ENCODE measurements at regions not wholly inside any gene's neighbourhood (a gene's known extent, or its start where the extent isn't known, plus 50 kb on each side); places are given as distances from the start of the nearest gene placed in this dataset.

DNA sequence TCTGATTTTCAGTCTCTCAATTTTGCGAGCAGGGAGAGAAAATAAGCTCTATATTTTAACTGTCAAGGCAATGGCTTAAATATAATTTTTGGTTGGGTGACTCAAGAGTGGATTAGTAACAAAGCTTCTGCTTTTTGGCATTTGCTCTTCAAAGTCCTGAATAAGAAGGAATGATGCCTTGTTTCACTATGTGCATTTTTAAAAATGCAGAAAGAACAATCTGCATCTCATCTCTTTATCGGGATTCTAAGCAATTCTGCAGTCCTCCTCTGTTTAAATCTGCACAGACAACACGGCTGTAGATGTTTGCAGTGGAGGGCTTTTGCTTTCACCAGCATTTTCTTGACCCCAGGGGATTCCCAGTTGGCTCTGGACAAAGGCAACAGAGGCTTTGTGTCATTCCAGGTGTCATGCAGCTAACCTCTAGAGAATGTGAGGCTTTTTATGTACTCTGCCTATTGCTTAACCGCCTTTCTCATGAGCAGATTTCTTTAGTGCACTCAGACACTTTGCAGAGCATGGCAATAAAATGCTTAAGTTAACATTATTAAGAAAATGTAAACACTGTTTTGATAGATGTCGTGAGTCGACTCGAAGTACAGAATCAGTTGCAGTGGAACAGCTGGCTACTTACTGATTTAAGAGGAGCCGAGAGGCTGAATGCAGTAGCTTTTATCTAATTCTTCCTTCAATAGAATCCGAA is 783.2 kb upstream of the NEGR1 start:
- Histone ChIP-seq H3K9me3 (ENCODE audit: low read length) (no peaks in the 10 kb centered on the region), H3K9me2 (ENCODE audit: insufficient read depth, low read length) (no peaks in the 10 kb centered on the region), H3K9ac (ENCODE audit: low read length) (peak overlapping the region; percentile 59), H4K20me1 (ENCODE audit: insufficient read depth) (no peaks in the 10 kb centered on the region), H3K36me3 (ENCODE audit: insufficient read depth, low read length) (no peaks in the 10 kb centered on the region), H3K4me2 (ENCODE audit: low read length) (peak overlapping the region; percentile 68), H3F3A (ENCODE audit: insufficient read depth, low read length, poor library complexity, severe bottlenecking) (peaks cover 4% of the 10 kb centered on the region), H3K79me2 (replicated peaks; ENCODE audit: insufficient read depth, low read length) (no peaks in the 10 kb centered on the region), H3K27ac (ENCODE audit: low read length) (peak overlapping the region; percentile 80), H2AFZ (ENCODE audit: low read depth, low read length) (peak overlapping the region; percentile 30), H3K27me3 (ENCODE audit: insufficient read depth, low read depth, low read length) (no peaks in the 10 kb centered on the region), H3K4me3 (ENCODE audit: low read length) (peak overlapping the region; percentile 57)
- TF ChIP-seq RAD21 (conservative IDR thresholded peaks at IDR 0.05) (peak; percentile 42), TAF1 (IDR thresholded peaks at IDR 0.05; ENCODE audit: low read depth) (no peak), POLR2AphosphoS5 (IDR thresholded peaks at IDR 0.05) (peak; percentile 82), MXI1 (conservative IDR thresholded peaks at IDR 0.05; ENCODE audit: poor library complexity, severe bottlenecking) (no peak), EZH2 (IDR thresholded peaks at IDR 0.05; ENCODE audit: borderline replicate concordance, insufficient read depth, low read length, poor library complexity, severe bottlenecking) (no peak), SMC3 (conservative IDR thresholded peaks at IDR 0.05; ENCODE audit: poor library complexity) (peak; percentile 38), EP300 (conservative IDR thresholded peaks at IDR 0.05; ENCODE audit: poor library complexity, severe bottlenecking) (peak; percentile 91)
- TF ChIP-seq, protein P1, sequence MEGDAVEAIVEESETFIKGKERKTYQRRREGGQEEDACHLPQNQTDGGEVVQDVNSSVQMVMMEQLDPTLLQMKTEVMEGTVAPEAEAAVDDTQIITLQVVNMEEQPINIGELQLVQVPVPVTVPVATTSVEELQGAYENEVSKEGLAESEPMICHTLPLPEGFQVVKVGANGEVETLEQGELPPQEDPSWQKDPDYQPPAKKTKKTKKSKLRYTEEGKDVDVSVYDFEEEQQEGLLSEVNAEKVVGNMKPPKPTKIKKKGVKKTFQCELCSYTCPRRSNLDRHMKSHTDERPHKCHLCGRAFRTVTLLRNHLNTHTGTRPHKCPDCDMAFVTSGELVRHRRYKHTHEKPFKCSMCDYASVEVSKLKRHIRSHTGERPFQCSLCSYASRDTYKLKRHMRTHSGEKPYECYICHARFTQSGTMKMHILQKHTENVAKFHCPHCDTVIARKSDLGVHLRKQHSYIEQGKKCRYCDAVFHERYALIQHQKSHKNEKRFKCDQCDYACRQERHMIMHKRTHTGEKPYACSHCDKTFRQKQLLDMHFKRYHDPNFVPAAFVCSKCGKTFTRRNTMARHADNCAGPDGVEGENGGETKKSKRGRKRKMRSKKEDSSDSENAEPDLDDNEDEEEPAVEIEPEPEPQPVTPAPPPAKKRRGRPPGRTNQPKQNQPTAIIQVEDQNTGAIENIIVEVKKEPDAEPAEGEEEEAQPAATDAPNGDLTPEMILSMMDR (IDR thresholded peaks at IDR 0.05; ENCODE audit: poor library complexity, severe bottlenecking), result no peak
- TF ChIP-seq, protein P2, sequence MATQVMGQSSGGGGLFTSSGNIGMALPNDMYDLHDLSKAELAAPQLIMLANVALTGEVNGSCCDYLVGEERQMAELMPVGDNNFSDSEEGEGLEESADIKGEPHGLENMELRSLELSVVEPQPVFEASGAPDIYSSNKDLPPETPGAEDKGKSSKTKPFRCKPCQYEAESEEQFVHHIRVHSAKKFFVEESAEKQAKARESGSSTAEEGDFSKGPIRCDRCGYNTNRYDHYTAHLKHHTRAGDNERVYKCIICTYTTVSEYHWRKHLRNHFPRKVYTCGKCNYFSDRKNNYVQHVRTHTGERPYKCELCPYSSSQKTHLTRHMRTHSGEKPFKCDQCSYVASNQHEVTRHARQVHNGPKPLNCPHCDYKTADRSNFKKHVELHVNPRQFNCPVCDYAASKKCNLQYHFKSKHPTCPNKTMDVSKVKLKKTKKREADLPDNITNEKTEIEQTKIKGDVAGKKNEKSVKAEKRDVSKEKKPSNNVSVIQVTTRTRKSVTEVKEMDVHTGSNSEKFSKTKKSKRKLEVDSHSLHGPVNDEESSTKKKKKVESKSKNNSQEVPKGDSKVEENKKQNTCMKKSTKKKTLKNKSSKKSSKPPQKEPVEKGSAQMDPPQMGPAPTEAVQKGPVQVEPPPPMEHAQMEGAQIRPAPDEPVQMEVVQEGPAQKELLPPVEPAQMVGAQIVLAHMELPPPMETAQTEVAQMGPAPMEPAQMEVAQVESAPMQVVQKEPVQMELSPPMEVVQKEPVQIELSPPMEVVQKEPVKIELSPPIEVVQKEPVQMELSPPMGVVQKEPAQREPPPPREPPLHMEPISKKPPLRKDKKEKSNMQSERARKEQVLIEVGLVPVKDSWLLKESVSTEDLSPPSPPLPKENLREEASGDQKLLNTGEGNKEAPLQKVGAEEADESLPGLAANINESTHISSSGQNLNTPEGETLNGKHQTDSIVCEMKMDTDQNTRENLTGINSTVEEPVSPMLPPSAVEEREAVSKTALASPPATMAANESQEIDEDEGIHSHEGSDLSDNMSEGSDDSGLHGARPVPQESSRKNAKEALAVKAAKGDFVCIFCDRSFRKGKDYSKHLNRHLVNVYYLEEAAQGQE (IDR thresholded peaks at IDR 0.05; ENCODE audit: borderline replicate concordance), result peak; percentile 84

DNA sequence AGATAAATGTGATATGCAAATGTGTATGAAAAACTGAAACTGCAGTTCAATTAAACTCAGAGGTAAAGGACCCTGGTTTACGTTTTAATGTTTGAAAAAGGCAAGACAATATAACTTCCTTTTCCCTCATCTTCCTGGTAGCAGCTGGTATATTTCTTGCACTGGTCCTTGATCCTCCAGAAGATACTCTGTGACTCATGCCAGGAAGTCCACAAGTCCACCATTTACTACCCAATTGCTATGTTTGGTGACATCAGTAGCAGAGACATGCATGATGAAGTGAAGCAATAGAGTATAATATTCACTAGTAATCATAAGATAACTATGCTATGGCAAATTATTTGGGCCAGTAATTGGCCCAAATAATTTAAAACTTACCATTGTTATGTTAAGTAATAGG is 774.5 kb upstream of the NEGR1 start:
- TF ChIP-seq, protein P1 (IDR thresholded peaks at IDR 0.05; ENCODE audit: poor library complexity, severe bottlenecking), result no peak
- TF ChIP-seq TAF1 (IDR thresholded peaks at IDR 0.05; ENCODE audit: low read depth), result no peak
- no peak for TF ChIP-seq RAD21 (conservative IDR thresholded peaks at IDR 0.05)
- TF ChIP-seq, protein P2 (IDR thresholded peaks at IDR 0.05; ENCODE audit: borderline replicate concordance), result no peak
- TF ChIP-seq MXI1 (conservative IDR thresholded peaks at IDR 0.05; ENCODE audit: poor library complexity, severe bottlenecking), result no peak
- no peak for TF ChIP-seq EP300 (conservative IDR thresholded peaks at IDR 0.05; ENCODE audit: poor library complexity, severe bottlenecking)
- no peak for TF ChIP-seq SMC3 (conservative IDR thresholded peaks at IDR 0.05; ENCODE audit: poor library complexity)
- no peak for TF ChIP-seq POLR2AphosphoS5 (IDR thresholded peaks at IDR 0.05)
- TF ChIP-seq EZH2 (IDR thresholded peaks at IDR 0.05; ENCODE audit: borderline replicate concordance, insufficient read depth, low read length, poor library complexity, severe bottlenecking), result no peak
- no peaks in the 10 kb centered on the region for H3F3A ChIP-seq (ENCODE audit: insufficient read depth, low read length, poor library complexity, severe bottlenecking)
- H2AFZ ChIP-seq (ENCODE audit: low read depth, low read length), result no peak overlapping the region
- no peaks in the 10 kb centered on the region for H3K27me3 ChIP-seq (ENCODE audit: insufficient read depth, low read depth, low read length)
- H3K9ac ChIP-seq (ENCODE audit: low read length), result no peak overlapping the region
- no peaks in the 10 kb centered on the region for H4K20me1 ChIP-seq (ENCODE audit: insufficient read depth)
- no peak overlapping the region for H3K27ac ChIP-seq (ENCODE audit: low read length)
- H3K4me3 ChIP-seq (ENCODE audit: low read length), result no peak overlapping the region
- no peaks in the 10 kb centered on the region for H3K36me3 ChIP-seq (ENCODE audit: insufficient read depth, low read length)
- H3K9me2 ChIP-seq (ENCODE audit: insufficient read depth, low read length), result no peaks in the 10 kb centered on the region
- no peaks in the 10 kb centered on the region for H3K79me2 ChIP-seq (replicated peaks; ENCODE audit: insufficient read depth, low read length)
- H3K4me2 ChIP-seq (ENCODE audit: low read length), result no peak overlapping the region
- H3K9me3 ChIP-seq (ENCODE audit: low read length), result no peaks in the 10 kb centered on the region
